Activated CD4-positive, alpha-beta T cell treated with anti-CD3 and anti-CD28 coated beads for 1 hour (primary cell): ENCODE measurements at regions not wholly inside any gene's neighbourhood (a gene's known extent, or its start where the extent isn't known, plus 50 kb on each side); places are given as distances from the start of the nearest gene placed in this dataset.
"Not testable (repeated sequence)": the region's sequence is repeated elsewhere in the genome, so short reads cannot be mapped to it uniquely, and the experiment has no call there.

Source experiments
- DNase-seq: peaks from one replicate; pipeline ENCODE4 v3.0.0-alpha.2; 2020

GRCh38 chr12:34607520-34608195, 585.4 kb downstream of the ALG10 start:
- DNase-seq: no peak

- not testable (repeated sequence) for DNase-seq
These were observed 591.7 kb downstream of the ALG10 start for GRCh38 chr12:34613988-34614387.

- DNase-seq: no peak
These were observed 602.8 kb downstream of the ALG10 start for GRCh38 chr12:34625116-34625515.

- DNase-seq: no peak
These were observed 604.3 kb downstream of the ALG10 start for GRCh38 chr12:34626363-34627157.
